ENCODE measurements at regions not wholly inside any gene's neighbourhood (a gene's known extent, or its start where the extent isn't known, plus 50 kb on each side); places are given as distances from the start of the nearest gene placed in this dataset.

GRCh38 chr20:10771435-10772140 is 97.8 kb upstream of the JAG1 start:
- DNase-seq = no peak

DNA sequence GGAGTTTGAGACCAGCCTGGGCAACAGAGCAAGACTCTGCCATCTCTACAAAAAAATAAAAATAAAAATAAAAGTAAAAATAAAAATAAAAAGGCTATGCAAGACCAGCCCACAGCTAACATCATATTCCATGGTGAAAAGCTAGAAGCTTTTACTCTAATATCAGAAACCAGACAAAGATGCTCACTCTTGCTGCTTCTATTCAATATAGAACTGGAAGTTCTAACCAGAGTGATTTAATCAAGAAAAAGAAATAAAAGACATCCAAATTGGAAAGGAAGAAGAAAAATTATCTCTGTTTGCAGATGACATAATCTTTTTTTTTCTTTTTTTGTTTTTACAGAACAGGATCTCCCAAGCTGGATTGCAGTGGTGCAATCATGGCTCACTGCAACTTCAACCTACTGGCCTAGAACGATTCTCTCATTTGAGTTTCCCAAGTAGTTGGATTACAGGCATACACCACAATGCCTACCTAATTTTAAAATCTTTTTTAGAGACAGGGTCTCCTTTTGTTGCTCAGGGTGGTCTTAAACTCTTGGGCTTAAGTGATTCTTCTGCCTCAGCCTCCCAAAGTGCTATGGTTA is 100.7 kb upstream of the JAG1 start:
- DNase-seq = no peak

GRCh38 chr20:10777710-10778109 is 103.9 kb upstream of the JAG1 start:
- DNase-seq = no peak

DNA sequence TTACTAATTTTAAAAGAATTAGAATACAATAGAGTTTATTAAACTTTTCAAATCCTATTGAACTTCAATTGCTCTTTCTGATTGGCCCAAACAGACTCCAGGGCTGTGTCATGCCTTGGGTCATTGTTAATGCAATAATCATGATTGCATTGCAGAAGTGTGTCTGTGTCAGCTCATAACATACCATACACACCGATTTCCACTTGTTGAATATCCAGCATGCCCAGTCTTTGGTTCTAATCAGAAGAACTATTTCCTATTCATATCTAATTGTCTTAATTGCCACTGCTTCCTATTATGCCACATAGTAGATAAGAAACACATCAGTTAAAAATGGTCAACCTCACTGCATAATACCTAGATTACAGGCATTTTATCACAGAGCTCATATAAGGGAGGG is 106.1 kb upstream of the JAG1 start:
- DNase-seq = no peak

- DNase-seq = no peak
Measured at GRCh38 chr20:10780901-10781300, 107.1 kb upstream of the JAG1 start.

- no peak for DNase-seq
Measured at GRCh38 chr20:10781526-10781925, 107.7 kb upstream of the JAG1 start.

DNA sequence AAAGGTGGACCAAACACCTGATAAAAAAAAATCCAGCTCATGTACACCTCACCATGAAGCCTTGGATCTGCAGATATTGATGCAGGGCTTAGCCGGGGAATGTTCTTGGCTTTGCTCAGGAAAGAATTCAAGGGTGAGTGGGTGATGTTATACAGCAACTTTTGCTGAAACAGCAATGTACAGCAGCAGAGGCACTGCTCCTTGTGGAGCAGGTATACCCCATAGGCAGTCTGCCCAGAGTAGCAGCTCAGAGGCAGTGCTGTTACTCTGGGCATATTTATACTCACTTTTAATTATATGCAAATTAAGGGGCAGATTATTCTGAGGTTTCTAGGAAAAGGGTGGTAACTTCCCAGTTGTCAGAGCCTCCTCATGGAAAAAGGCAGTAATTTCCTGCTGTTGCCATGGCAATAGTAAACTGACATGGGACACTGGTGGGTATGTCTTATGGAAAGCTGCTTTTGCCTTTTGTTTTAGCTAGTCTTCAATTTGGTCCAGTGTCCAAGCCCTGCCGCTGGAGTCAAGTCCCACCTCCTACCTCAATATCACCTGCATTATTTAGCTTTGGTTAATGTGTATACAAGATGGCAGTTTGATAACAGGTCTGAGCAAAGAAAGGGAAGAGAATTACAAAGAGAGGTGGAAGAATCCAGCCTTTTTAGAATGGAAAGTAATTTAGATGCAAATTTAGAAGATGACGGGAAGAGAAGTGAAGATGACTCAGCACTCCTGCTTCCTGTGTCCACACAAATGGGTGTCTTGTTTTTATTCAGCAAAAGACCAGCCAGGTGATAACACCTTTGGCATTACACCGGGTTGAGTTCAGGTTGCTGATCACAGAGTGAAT is 110.1 kb upstream of the JAG1 start:
- no peak for DNase-seq

- DNase-seq = no peak
Measured at GRCh38 chr20:10784554-10785183, 110.9 kb upstream of the JAG1 start.

GRCh38 chr20:10786678-10787077 is 112.9 kb upstream of the JAG1 start:
- DNase-seq = no peak

GRCh38 chr20:10788055-10788454 is 114.3 kb upstream of the JAG1 start:
- DNase-seq = no peak

DNA sequence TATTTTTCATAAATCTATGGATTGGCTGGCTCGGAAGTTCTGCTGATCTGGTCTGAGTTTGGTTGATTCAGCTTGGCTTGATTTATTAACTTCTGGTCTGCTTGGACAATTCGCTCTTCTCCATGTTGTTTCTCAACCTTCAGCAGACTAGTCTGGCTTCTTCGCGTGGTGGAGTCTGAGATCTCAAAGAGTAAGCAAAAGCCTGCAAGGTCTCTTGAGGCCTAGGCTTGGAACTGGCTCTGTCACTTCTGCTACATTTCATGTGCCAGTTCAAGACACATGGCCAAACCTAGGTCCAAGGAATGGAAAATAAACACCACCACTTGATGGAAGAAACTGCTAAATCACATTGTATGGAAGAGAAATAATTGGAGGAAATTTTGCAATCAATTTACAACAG is 115.1 kb upstream of the JAG1 start:
- DNase-seq = no peak

GRCh38 chr20:10789386-10789785 is 115.6 kb upstream of the JAG1 start:
- DNase-seq = no peak

GRCh38 chr20:10790013-10790412 is 116.2 kb upstream of the JAG1 start:
- DNase-seq = no peak

DNA sequence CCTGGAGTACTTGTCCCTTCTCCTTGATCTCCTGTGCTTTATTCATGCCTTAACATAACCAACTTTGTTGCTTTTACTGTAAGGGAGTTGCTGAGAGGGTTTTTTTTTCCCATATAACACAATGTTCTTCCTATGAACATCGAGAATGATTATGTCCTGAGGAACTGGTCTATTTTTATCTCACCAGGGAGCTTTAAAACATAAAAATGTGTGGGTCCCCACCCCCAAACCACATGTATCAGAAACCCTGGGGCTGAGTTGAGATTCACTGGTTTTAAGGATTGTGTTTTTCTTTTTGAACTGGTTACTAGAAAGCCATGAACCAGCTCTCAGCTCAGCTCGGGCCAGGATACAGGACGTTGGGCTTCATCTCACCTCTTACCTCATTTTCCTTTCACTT is 118.5 kb upstream of the JAG1 start:
- DNase-seq = no peak

DNA sequence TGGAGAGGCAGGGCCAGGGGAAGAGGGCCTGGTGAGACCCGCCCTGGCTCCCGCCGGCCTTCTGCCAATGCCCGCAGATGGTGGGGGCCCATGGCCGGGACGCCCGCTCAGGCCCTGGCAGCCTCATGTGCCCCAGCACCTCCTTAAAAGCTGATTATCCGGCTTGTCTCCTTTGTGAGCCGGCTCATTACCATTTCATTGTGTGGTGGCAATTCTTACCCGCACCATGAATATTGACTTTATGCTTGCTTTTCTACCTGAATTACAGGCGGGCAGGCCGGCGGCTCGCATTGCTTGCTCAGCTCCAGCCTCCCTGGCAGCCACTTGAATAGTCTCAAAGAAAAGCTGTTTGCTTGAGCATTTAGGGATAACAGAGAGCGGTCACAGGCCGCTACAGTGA is 120.0 kb upstream of the JAG1 start:
- DNase-seq = no peak

DNA sequence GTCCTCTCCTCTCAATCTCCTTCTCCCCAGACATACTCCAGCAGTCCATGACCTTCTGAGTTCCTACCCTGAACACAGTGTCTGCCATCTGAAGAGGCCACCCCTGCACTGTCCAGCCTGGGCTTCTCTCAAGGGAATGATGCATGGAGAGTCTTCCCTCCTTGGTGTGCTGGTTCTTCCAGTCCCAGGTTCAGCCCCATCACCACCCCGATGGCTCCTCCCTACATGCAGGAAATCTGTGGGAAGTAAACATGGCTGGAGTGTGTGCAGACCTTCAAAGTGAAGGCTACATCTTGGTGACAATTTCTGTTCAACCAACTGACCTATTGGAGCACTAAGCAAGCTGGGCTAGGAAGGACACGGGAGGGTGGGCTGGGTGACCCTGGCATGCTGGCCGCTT is 121.0 kb upstream of the JAG1 start:
- no peak for DNase-seq

GRCh38 chr20:10795286-10796026 is 121.7 kb upstream of the JAG1 start:
- DNase-seq = no peak

GRCh38 chr20:10798811-10799210 is 125.0 kb upstream of the JAG1 start:
- no peak for DNase-seq

DNA sequence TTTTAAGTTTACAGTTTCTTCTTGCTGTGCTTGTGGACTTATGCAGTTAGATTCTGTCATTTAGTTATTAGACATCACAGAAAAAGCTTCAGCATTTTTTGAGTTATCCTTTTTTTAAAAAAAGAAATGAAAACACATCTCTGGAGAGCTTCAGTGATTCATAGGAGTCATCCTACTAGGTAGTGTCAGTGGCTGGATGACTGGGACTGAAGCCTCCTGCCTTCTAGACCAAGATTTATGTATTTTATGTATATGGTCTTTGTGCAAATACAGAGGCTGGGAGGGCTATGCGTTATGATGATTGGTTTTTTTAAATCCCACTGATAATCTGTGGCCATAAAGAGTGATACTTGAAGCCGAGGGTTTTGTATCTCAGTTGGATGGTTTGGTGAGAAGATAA is 125.9 kb upstream of the JAG1 start:
- DNase-seq = no peak

DNA sequence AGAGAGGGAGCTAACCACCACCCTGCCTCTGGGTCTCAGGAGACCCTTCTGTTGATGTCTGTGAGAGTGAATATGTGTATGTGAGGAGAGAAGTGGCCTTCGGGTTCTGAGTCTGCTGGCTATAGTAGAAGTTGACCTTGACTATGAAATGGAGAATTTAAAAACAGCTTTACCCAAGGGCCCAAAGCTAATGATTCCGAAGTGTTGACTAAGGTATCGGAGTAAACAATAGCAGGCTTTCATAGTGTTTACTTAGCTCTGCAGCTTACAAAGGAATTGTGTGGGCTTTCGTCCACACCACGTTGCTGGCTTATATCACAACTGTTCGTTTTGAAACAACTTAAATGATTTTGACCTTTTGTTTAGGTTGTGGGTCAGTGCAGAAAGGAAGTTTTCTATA is 126.5 kb upstream of the JAG1 start:
- no peak for DNase-seq

DNA sequence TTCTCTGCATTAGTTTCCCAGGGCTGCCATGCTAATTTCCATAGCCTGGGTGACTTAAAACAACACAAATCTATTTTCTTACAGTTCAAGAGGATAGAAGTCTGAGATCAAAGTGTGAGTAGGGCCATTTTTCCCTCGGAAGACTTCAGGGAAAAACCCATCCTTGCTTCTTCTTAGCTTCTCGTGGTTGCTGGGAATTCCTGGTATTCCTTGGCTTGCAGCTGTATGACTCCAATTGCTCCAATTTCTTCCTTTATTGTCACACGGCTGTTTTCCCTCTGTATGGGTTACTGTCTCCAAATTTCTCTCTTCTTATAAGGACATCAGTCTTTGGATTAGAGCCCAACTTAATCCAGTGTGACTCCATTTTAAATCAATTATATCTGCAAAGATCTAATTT is 128.4 kb upstream of the JAG1 start:
- no peak for DNase-seq

DNA sequence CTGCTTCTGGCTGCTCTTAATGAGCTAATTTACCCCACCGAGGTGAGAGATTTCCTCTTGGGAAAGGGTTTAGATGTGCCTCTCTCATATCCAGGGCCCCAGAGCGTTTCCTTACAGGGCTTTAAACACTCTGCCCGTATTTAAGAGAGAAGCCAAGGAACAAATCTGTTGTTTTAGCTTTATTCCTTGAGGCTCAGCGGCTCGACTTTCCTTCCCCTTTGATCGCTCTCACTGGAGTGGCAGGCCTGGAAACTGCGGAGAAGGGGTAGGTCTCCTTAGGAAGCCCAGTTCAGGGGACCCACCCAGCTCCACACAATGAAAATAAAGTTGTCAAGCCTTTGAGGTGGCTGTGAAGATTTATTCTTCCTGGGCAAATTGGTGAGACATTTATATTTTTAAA is 132.0 kb upstream of the JAG1 start:
- no peak for DNase-seq

DNA sequence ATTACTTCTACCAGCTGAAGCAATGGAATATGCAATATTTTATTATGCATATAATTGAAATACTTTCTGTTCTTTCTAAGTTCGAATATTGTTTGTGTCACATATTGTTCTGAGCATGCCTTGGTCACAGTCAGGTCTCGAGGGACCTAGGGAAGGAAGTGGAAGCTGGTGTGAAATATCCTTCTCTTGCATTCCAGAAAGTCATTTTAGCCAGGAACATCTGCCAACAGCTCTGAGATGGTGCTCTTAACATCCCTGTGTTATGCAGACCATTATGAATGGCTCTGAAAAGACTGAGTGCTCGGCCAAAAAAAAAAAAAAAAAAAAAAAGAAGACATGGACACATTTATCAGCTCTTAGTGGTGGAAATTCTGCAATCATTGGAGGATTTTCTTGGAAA is 132.7 kb upstream of the JAG1 start:
- DNase-seq = no peak

All from activated CD4-positive, alpha-beta T cell treated with anti-CD3 and anti-CD28 coated beads, Interleukin-2, amount 50 U/mL, for 16 hours (primary cell).